PC-3 (cell line): ENCODE measurements at regions not wholly inside any gene's neighbourhood (a gene's known extent, or its start where the extent isn't known, plus 50 kb on each side); places are given as distances from the start of the nearest gene placed in this dataset.

Experiments used
- ATAC-seq: fragments of 200-7000 bp; cut with Tn5 transposase; 2 replicates; pipeline ENCODE4 v1.9.1; 2020; ENCODE audit warnings: mild to moderate bottlenecking, moderate library complexity
- BruUV-seq: library from RNA; stranded (reverse); fragments of 400-500 nt; replicated peaks from 2 replicates; lab custom pipeline; 2021; lab: Mats Ljungman, UMichigan
- CTCF ChIA-PET: fragments of 300-600 bp; sonication (Branson Sonifier 250); formaldehyde crosslinking; loops from one replicate; lab custom pipeline; 2022; ENCODE audit warnings: antibody characterized with exemption; lab: Charles Lee
- POLR2A ChIA-PET: fragments of 300-600 bp; sonication (Branson Sonifier 250); formaldehyde crosslinking; loops from one replicate; lab custom pipeline; 2022; ENCODE audit warnings: antibody characterized with exemption; ENCODE audit not compliant: unreplicated experiment; lab: Charles Lee
- DNase-seq: peaks from one replicate; pipeline ENCODE4 v3.0.0-alpha.2; 2015
- H2AFZ ChIP-seq: fragments of 300-600 bp; sonication (generic); 2 replicates; pipeline ENCODE4 v1.6.0; 2016; ENCODE audit warnings: antibody characterized with exemption, low read length
- H3F3A ChIP-seq: fragments of 300-600 bp; sonication (generic); one replicate; pipeline ENCODE4 v1.6.0; 2017; ENCODE audit warnings: antibody characterized with exemption, low read length, control low read depth, mild to moderate bottlenecking; ENCODE audit not compliant: unreplicated experiment
- H3K27ac ChIP-seq: fragments of 300-600 bp; sonication (generic); 2 replicates; pipeline ENCODE4 v1.5.1; 2016; ENCODE audit warnings: mild to moderate bottlenecking, low read length
- H3K27me3 ChIP-seq: fragments of 300-600 bp; sonication (generic); 2 replicates; pipeline ENCODE4 v1.6.1; 2016; ENCODE audit warnings: low read length, mixed read lengths
- H3K36me3 ChIP-seq: fragments of 300-600 bp; sonication (generic); 2 replicates; pipeline ENCODE4 v1.6.1; 2016; ENCODE audit warnings: low read depth, mixed run types, low read length, mixed read lengths
- H3K4me1 ChIP-seq: fragments of 300-600 bp; sonication (generic); 2 replicates; pipeline ENCODE4 v1.5.1; 2016; ENCODE audit warnings: low read length; ENCODE audit not compliant: insufficient read depth
- H3K4me2 ChIP-seq: fragments of 300-600 bp; sonication (generic); 2 replicates; pipeline ENCODE4 v1.6.0; 2016; ENCODE audit warnings: low read length
- H3K4me3 ChIP-seq: fragments of 300-600 bp; sonication (generic); 2 replicates; pipeline ENCODE4 v1.5.1; 2016; ENCODE audit warnings: mild to moderate bottlenecking, low read length, mixed read lengths
- H3K79me2 ChIP-seq: fragments of 300-600 bp; sonication (generic); 2 replicates; pipeline ENCODE4 v1.6.1; 2017; ENCODE audit warnings: low read length, mixed read lengths
- H3K9ac ChIP-seq: fragments of 300-600 bp; sonication (generic); 2 replicates; pipeline ENCODE4 v1.6.0; 2016; ENCODE audit warnings: mild to moderate bottlenecking, low read length
- H3K9me2 ChIP-seq: fragments of 300-600 bp; sonication (generic); replicated peaks from 2 replicates; pipeline ENCODE4 v1.6.1; 2016; ENCODE audit warnings: mixed run types, low read length, mixed read lengths
- H3K9me3 ChIP-seq: fragments of 300-600 bp; sonication (generic); 2 replicates; pipeline ENCODE4 v1.6.1; 2016; ENCODE audit warnings: low read length, mixed read lengths
- H4K20me1 ChIP-seq: fragments of 300-600 bp; sonication (generic); 2 replicates; pipeline ENCODE4 v1.6.1; 2016; ENCODE audit warnings: low read length, mixed read lengths
- CTCF ChIP-seq: fragments of 300-600 bp; sonication (generic); conservative IDR thresholded peaks from 2 replicates; pipeline ENCODE4 v1.5.1; 2017; ENCODE audit warnings: antibody characterized with exemption, low read depth, mild to moderate bottlenecking, low read length
- EZH2 ChIP-seq: fragments of 300-600 bp; sonication (generic); IDR thresholded peaks from one replicate; pipeline ENCODE4 v1.6.1; 2017; ENCODE audit warnings: antibody characterized with exemption, mild to moderate bottlenecking, low read length; ENCODE audit not compliant: unreplicated experiment
- EZH2phosphoT487 ChIP-seq: fragments of 300-600 bp; sonication (generic); IDR thresholded peaks from 2 replicates; pipeline ENCODE4 v1.6.1; 2018; ENCODE audit warnings: mild to moderate bottlenecking, antibody characterized with exemption, low read length, borderline replicate concordance
- intact Hi-C: fragments of 100-400 bp; cut with micrococcal nuclease; formaldehyde crosslinking; loops from 2 replicates; pipeline ENCODE4 v1.9.0; 2023

- BruUV-seq: no TSS peak
- H3K27ac ChIP-seq: no peak overlapping the region
- no peak overlapping the region for H3K4me2 ChIP-seq
- no peak for TF ChIP-seq EZH2phosphoT487
- no peak for TF ChIP-seq EZH2
- no peak for TF ChIP-seq CTCF
- no peak overlapping the region for H2AFZ ChIP-seq
- ATAC-seq (no peak), DNase-seq (no peak)
- no peaks in the 10 kb centered on the region for H4K20me1 ChIP-seq
- peaks cover 16% of the 10 kb centered on the region; the same call in 1 of the 2 replicates for H3K27me3 ChIP-seq
- no peaks in the 10 kb centered on the region for H3K79me2 ChIP-seq
- no peaks in the 10 kb centered on the region for H3K9me3 ChIP-seq
- H3K9me2 ChIP-seq: no peaks in the 10 kb centered on the region
- H3K36me3 ChIP-seq: no peaks in the 10 kb centered on the region
- intact Hi-C loops: no loop called here
- H3K4me3 ChIP-seq: no peak overlapping the region
- H3F3A ChIP-seq: no peaks in the 10 kb centered on the region
- CTCF ChIA-PET: no interaction called here
- no peak overlapping the region for H3K9ac ChIP-seq
- POLR2A ChIA-PET: no interaction called here
- H3K4me1 ChIP-seq: no peaks in the 10 kb centered on the region
Observed at GRCh38 chr2:59082657-59083056, 841.5 kb upstream of the FANCL start.

GRCh38 chr2:59080451-59081181 lies 839.5 kb upstream of the FANCL start:
- H3F3A ChIP-seq: no peaks in the 10 kb centered on the region
- H3K4me1 ChIP-seq: no peaks in the 10 kb centered on the region
- H4K20me1 ChIP-seq: no peaks in the 10 kb centered on the region
- no peak for ATAC-seq
- H3K36me3 ChIP-seq: no peaks in the 10 kb centered on the region
- H3K27ac ChIP-seq: no peak overlapping the region
- no peak overlapping the region for H3K4me2 ChIP-seq
- no peaks in the 10 kb centered on the region for H3K9me2 ChIP-seq
- no peaks in the 10 kb centered on the region for H3K9me3 ChIP-seq
- BruUV-seq: no TSS peak
- H2AFZ ChIP-seq: no peak overlapping the region
- intact Hi-C loops: no loop called here
- no peak for DNase-seq
- H3K27me3 ChIP-seq: peaks cover 32% of the 10 kb centered on the region
- POLR2A ChIA-PET: no interaction called here
- H3K79me2 ChIP-seq: no peaks in the 10 kb centered on the region
- CTCF ChIA-PET: no interaction called here
- TF ChIP-seq EZH2 (no peak), EZH2phosphoT487 (no peak), CTCF (no peak)
- H3K9ac ChIP-seq: no peak overlapping the region
- no peak overlapping the region for H3K4me3 ChIP-seq

GRCh38 chr2:59077981-59078531 lies 836.9 kb upstream of the FANCL start:
- H3K9ac ChIP-seq: no peak overlapping the region
- H3K79me2 ChIP-seq: no peaks in the 10 kb centered on the region
- no TSS peak for BruUV-seq
- intact Hi-C loops: no loop called here
- DNase-seq (no peak), ATAC-seq (no peak)
- H3K36me3 ChIP-seq: no peaks in the 10 kb centered on the region
- no peaks in the 10 kb centered on the region for H3K9me2 ChIP-seq
- no peak overlapping the region for H3K27ac ChIP-seq
- H3F3A ChIP-seq: no peaks in the 10 kb centered on the region
- no peak overlapping the region for H3K4me3 ChIP-seq
- no peaks in the 10 kb centered on the region for H3K4me1 ChIP-seq
- H4K20me1 ChIP-seq: no peaks in the 10 kb centered on the region
- no peak overlapping the region for H2AFZ ChIP-seq
- CTCF ChIA-PET: no interaction called here
- POLR2A ChIA-PET: no interaction called here
- no peak overlapping the region for H3K4me2 ChIP-seq
- H3K9me3 ChIP-seq: no peaks in the 10 kb centered on the region
- H3K27me3 ChIP-seq: peaks cover 37% of the 10 kb centered on the region
- no peak for TF ChIP-seq EZH2phosphoT487
- no peak for TF ChIP-seq CTCF
- no peak for TF ChIP-seq EZH2
